Right lobe of liver (tissue), 4 donors: ENCODE measurements at regions not wholly inside any gene's neighbourhood (a gene's known extent, or its start where the extent isn't known, plus 50 kb on each side); places are given as distances from the start of the nearest gene placed in this dataset.

Experiments used
- CTCF ChIP-seq, 4 donors: fragments of 200-600 bp in 3 of 4; fragments of 450-650 bp in 1 of 4; IDR thresholded peaks; one replicate each; pipeline versions ENCODE4 v1.5.1 to v1.8.0; 2016 to 2022; ENCODE audit warnings: antibody characterized with exemption in 4 of 4, mild to moderate bottlenecking in 2 of 4
- POLR2A ChIP-seq: fragments of 450-650 bp; IDR thresholded peaks from one replicate; pipeline ENCODE4 v1.6.1; 2017; ENCODE audit warnings: antibody characterized with exemption, mild to moderate bottlenecking
- donor health status: DM: no; HTN: no; CAD: no.
- donor health status: DM: no; HTN: no; CAD: no.
- donor health status: DM: no; HTN: yes; CAD: no.

DNA sequence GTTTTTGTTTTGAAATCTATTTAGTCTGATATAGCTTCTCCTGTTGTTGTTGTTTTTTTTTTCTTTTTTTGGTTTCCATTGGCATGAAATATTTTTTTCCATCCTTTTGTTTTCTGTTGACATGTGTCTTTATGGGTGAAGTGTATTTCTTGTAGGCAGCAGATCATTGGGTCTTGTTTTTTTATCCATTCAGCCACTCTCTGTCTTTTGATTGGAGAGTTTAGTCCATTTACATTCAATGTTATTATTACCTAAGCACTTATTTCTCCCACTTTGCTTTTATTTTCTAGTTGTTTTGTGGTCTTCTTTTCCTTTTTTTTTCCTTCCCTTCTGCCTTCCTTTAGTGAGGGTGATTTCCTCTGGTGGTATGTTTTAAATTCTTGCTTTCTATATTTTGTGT, 193.6 kb upstream of the TMEM260 start:
- TF ChIP-seq POLR2A (no peak), CTCF (IDR thresholded peaks at IDR 0.05) (no peak)
